Activated naive CD8-positive, alpha-beta T cell treated with anti-CD3 and anti-CD28 coated beads for 36 hours (primary cell): ENCODE measurements at regions not wholly inside any gene's neighbourhood (a gene's known extent, or its start where the extent isn't known, plus 50 kb on each side); places are given as distances from the start of the nearest gene placed in this dataset.
"Not testable (repeated sequence)": the region's sequence is repeated elsewhere in the genome, so short reads cannot be mapped to it uniquely, and the experiment has no call there.

ENCODE experiments used
- DNase-seq: peaks from one replicate; pipeline ENCODE4 v3.0.0; 2021
- H3K27ac Mint-ChIP-seq: one replicate; pipeline ENCODE4 v1.8.0; 2022; ENCODE audit warnings: mild to moderate bottlenecking, moderate library complexity, mixed read lengths
- H3K27me3 Mint-ChIP-seq: one replicate; pipeline ENCODE4 v1.8.0; 2022; ENCODE audit warnings: mild to moderate bottlenecking, mixed read lengths
- H3K36me3 Mint-ChIP-seq: one replicate; pipeline ENCODE4 v1.8.0; 2021; ENCODE audit warnings: mild to moderate bottlenecking, mixed read lengths
- H3K4me1 Mint-ChIP-seq: one replicate; pipeline ENCODE4 v1.8.0; 2021; ENCODE audit warnings: mixed read lengths
- H3K4me3 Mint-ChIP-seq: one replicate; pipeline ENCODE4 v1.8.0; 2022; ENCODE audit warnings: mild to moderate bottlenecking, moderate library complexity, mixed read lengths
- H3K9me3 Mint-ChIP-seq: one replicate; pipeline ENCODE4 v1.8.0; 2022; ENCODE audit warnings: mixed read lengths

DNA sequence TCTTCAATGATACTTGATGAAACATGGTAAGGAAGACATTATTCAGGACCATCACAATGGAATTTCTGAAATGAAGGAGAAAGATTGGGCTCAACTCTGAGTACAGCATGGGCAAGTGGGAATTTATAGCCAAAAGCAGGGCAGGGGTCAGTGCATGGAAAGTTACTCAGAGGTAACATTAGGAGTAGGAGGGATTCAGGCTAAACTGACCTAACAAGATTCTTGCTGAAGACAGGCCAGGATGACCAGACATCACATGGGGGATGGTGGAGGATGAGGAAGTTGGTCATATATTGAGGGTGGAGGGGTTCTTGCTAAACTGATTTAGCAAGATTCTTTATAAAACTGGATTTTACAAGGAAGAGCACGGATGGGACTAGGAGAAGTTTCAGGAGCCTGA, 489.8 kb downstream of the ADCYAP1 start:
- H3K4me1 Mint-ChIP-seq = no peaks in the 10 kb centered on the region
- H3K4me3 Mint-ChIP-seq = no peak overlapping the region
- no peaks in the 10 kb centered on the region for H3K9me3 Mint-ChIP-seq
- H3K27ac Mint-ChIP-seq = no peak overlapping the region
- no peaks in the 10 kb centered on the region for H3K36me3 Mint-ChIP-seq
- no peaks in the 10 kb centered on the region for H3K27me3 Mint-ChIP-seq
- DNase-seq = no peak

DNA sequence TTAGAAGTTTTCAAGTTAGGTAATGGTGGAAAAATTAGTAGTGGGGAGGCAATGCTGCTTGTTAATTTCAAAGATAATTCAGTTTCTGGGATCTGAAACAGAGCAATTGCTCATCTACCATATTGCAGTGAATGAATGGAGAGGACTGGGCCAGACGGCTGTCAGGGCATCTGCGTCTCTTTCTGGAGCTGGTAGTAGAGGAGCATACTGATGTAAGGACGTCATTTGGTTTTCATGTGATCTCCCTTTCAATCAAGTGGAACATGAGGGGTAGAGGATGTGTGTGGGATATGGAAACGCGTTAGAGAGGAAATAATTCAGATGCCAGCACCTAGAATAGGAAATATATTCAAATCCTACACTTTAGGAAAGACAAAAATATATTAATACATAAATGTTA, 490.3 kb downstream of the ADCYAP1 start:
- Mint-ChIP-seq H3K4me3 (no peak overlapping the region), H3K36me3 (no peaks in the 10 kb centered on the region), H3K9me3 (no peaks in the 10 kb centered on the region), H3K4me1 (no peaks in the 10 kb centered on the region), H3K27ac (no peak overlapping the region), H3K27me3 (no peaks in the 10 kb centered on the region)
- no peak for DNase-seq

DNA sequence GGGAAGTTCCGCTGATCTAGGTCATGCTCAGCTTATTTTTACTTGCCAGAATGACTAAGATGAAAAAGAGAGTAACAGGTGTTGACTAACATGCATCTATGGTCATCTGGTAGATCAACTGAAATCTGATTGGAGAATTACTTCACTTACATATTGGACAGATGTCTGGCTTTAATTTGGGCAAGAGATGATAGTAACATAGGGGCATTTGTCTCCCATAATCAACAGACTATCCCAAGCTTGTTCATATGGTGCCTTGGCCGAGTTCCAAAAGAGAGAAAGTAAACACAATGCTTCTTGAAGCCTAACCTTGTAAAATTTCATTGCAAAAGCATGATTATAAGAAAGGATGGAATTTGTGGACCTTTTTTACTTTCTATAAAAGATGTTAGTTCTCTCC, 503.7 kb downstream of the ADCYAP1 start:
- DNase-seq = no peak
- no peak overlapping the region for H3K4me3 Mint-ChIP-seq
- no peak overlapping the region for H3K27ac Mint-ChIP-seq
- peaks cover 2% of the 10 kb centered on the region for H3K9me3 Mint-ChIP-seq
- H3K36me3 Mint-ChIP-seq = no peaks in the 10 kb centered on the region
- no peaks in the 10 kb centered on the region for H3K4me1 Mint-ChIP-seq
- H3K27me3 Mint-ChIP-seq = no peaks in the 10 kb centered on the region

DNA sequence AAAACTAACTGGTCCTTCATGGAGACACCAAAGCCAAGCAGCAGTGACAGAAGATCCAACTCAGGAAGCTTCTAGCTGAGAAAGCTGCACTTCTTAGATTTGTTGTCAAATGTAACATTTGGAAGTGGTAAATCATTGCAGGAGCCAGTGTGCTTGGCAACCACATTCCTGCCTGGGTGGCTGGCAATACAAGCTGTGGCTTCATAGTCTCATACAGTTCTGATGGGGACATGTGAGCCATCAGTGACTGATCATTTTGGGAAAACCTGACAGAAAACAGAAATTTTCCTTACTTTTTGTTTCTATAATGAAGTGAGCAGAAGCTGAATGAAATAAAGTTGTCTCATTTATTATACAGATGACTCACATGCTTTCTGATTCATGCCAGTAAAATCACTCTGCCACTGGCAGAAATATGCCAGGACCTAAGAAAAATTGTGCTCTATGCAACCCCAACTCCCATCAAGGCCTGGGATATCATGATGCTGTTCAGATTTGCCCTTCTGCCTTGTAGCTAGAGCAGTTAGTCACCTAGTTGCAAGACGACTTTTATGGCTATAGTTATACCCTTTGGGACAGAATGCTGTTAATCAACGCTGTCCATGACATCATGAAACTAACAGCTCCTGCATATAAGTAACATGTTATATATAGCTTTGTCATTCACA, 508.1 kb downstream of the ADCYAP1 start:
- Mint-ChIP-seq H3K36me3 (no peaks in the 10 kb centered on the region), H3K4me1 (no peaks in the 10 kb centered on the region), H3K27ac (no peak overlapping the region), H3K4me3 (no peak overlapping the region), H3K27me3 (no peaks in the 10 kb centered on the region), H3K9me3 (peaks cover 2% of the 10 kb centered on the region)
- no peak for DNase-seq

DNA sequence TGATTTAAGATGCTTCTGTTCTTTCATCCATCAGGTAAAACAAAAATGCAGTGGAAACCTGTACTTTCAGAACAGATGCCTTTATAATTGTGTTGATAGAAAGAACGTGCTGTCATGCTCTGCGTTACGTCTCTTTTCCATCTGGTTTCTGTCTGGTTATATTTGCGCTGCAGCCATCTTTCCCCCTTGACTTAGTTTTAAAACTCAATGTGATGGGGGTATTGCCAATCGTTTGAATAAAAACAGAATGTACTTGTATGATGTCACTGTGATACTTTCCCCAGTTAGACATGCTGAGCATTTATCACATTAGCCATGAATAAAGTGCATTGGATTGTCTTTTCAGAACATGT, 508.6 kb downstream of the ADCYAP1 start:
- no peak overlapping the region for H3K27ac Mint-ChIP-seq
- no peaks in the 10 kb centered on the region for H3K27me3 Mint-ChIP-seq
- no peaks in the 10 kb centered on the region for H3K4me1 Mint-ChIP-seq
- H3K9me3 Mint-ChIP-seq = peaks cover 2% of the 10 kb centered on the region
- H3K36me3 Mint-ChIP-seq = no peaks in the 10 kb centered on the region
- DNase-seq = no peak
- H3K4me3 Mint-ChIP-seq = no peak overlapping the region

DNA sequence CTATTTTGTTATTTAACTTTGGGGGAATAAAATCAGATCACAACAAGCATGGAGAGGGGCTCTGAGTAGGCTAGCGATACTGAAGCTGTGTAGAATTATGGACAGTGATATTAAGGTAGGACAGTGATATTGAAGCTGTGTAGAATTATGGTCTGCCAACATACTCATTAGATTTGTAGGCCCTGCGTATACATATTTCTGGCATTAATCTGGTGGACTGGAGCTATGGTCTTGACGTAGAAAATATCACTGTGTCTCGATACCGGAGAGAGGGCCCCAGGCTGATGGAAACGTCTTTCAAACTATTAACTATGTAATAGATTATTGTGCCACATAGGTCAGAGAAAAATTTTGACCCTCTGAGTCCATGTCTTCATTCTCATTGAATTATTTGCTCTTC, 511.4 kb downstream of the ADCYAP1 start:
- Mint-ChIP-seq H3K36me3 (no peaks in the 10 kb centered on the region), H3K27me3 (no peaks in the 10 kb centered on the region), H3K4me3 (no peak overlapping the region), H3K4me1 (no peaks in the 10 kb centered on the region), H3K27ac (no peak overlapping the region), H3K9me3 (peaks cover 3% of the 10 kb centered on the region)
- DNase-seq = no peak

DNA sequence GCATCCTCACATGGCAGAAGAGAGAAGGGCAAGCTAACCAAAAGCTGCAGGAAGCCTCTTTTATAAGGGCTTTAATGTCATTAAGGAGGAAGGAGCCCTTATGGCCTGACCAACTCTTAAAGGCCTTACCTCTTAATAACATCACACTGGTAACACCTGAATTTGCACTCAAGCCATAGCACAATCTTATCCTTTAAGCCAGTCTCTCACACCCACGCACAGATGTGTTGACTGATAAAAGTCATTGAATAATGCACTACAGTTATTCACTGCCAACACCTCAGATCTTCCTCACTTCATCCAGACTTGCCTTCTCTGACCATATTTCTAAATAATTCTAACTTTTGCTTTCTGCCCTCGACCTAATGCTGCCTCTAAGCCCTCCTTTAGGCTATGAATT, 516.8 kb downstream of the ADCYAP1 start:
- no peak overlapping the region for H3K4me3 Mint-ChIP-seq
- H3K27ac Mint-ChIP-seq = no peak overlapping the region
- DNase-seq = no peak
- H3K36me3 Mint-ChIP-seq = no peaks in the 10 kb centered on the region
- H3K27me3 Mint-ChIP-seq = no peaks in the 10 kb centered on the region
- H3K4me1 Mint-ChIP-seq = no peaks in the 10 kb centered on the region
- H3K9me3 Mint-ChIP-seq = peaks cover 4% of the 10 kb centered on the region

DNA sequence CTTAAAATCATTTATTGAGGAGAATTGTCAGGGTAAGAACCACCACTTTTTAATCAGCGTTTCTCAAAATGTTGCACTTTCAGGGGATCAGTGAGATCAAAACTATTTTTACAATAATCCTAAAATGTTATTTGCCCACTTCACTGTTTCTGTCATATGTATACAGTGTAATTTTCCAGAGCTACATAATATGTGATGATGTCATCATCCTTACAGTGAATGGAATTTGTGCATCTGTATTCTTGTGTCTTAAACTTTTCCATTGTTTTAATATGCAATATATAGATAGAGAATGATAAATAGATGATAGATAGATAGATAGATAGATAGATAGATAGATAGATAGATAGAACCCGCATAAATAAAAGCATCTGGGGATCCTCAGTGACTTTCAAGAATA, 518.0 kb downstream of the ADCYAP1 start:
- H3K27ac Mint-ChIP-seq = no peak overlapping the region
- no peaks in the 10 kb centered on the region for H3K4me1 Mint-ChIP-seq
- no peak for DNase-seq
- no peak overlapping the region for H3K4me3 Mint-ChIP-seq
- no peaks in the 10 kb centered on the region for H3K36me3 Mint-ChIP-seq
- peaks cover 4% of the 10 kb centered on the region for H3K9me3 Mint-ChIP-seq
- H3K27me3 Mint-ChIP-seq = no peaks in the 10 kb centered on the region

DNA sequence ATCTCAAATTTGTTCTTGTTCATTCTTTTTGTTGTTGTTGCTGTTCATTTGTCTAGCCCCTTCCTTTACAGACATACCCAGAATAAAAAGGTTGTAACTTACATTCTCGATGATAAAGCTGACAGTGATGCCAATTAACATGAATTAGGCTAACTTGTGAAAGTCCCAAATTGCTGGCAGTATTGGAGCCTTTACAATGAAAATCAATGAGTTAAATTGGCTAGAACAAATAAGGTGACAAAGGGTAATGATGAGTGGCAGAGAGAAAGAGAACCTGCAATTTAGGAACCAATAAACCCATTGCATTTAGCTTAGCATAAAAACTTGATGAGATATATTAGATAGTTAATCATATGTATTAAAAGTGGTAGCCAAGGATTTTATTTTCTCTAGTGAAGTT, 521.0 kb downstream of the ADCYAP1 start:
- H3K27me3 Mint-ChIP-seq = no peaks in the 10 kb centered on the region
- peaks cover 1% of the 10 kb centered on the region for H3K9me3 Mint-ChIP-seq
- H3K36me3 Mint-ChIP-seq = no peaks in the 10 kb centered on the region
- no peak overlapping the region for H3K27ac Mint-ChIP-seq
- DNase-seq = no peak
- no peaks in the 10 kb centered on the region for H3K4me1 Mint-ChIP-seq
- H3K4me3 Mint-ChIP-seq = no peak overlapping the region

DNA sequence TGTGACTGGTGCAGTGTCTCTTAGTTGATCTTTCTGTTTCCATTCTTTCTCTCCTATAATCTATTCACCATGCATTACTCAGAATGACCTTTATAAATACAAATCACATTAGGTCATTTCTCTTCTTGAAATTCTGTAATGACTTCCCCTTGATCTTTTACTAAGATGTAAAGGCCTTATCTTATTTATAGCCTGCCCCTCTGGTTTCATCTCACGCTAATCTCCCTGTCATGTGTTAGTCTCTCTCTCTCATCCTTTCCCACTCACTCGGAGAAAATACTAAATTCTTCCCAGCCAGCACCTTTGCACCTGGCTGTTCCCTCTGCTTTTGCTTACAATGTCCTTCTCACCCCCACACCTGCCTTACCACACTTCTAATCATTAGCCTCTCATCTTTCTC, 530.8 kb downstream of the ADCYAP1 start:
- H3K27me3 Mint-ChIP-seq = no peaks in the 10 kb centered on the region
- DNase-seq = no peak
- H3K4me3 Mint-ChIP-seq = no peak overlapping the region
- H3K36me3 Mint-ChIP-seq = no peaks in the 10 kb centered on the region
- H3K9me3 Mint-ChIP-seq = no peaks in the 10 kb centered on the region
- no peaks in the 10 kb centered on the region for H3K4me1 Mint-ChIP-seq
- no peak overlapping the region for H3K27ac Mint-ChIP-seq

DNA sequence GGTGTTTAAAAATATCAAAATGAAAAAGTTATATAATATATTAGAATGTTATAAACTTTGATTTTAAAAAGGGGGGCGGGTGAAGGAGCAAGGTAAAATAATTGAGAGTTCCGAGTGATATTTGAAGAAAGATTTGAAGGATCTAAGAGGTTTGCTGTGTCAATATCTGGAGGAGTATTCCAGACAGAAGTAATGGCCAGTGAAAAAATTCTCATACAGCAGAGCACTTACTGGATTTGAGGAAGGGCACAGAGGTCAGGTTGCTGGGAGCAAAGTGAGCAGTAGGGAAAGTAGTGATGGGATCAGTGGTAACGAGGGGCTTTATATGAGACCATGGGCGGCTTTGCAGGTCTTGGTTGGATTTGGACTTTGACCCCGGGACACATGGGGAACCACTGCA, 531.5 kb downstream of the ADCYAP1 start:
- Mint-ChIP-seq H3K9me3 (no peaks in the 10 kb centered on the region), H3K4me3 (no peak overlapping the region), H3K4me1 (no peaks in the 10 kb centered on the region), H3K27me3 (no peaks in the 10 kb centered on the region), H3K27ac (no peak overlapping the region), H3K36me3 (no peaks in the 10 kb centered on the region)
- DNase-seq = no peak

DNA sequence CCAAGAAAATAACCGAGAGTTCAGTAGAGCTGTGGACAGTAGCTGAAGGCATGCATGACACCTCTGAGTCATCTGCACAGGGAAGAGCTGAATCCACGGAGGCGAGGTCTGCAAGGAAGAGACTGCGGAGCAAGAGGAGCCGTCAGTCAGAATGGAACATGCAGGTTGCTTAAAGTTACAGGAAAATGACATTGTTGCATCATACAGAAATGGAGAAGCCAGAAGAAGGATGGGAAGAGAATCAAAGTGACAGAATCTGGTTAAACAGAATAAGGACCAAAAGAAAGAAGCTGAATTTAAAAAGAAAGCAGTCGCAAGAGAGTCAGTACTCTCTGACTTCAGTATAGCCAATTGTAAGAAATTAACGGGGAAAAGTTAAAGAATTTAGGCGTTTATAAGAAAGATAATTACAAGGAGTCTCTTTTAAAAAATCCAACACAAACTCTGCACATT, 533.8 kb downstream of the ADCYAP1 start:
- no peaks in the 10 kb centered on the region for H3K36me3 Mint-ChIP-seq
- no peak for DNase-seq
- H3K9me3 Mint-ChIP-seq = peaks cover 2% of the 10 kb centered on the region
- H3K4me3 Mint-ChIP-seq = no peak overlapping the region
- no peak overlapping the region for H3K27ac Mint-ChIP-seq
- no peaks in the 10 kb centered on the region for H3K27me3 Mint-ChIP-seq
- H3K4me1 Mint-ChIP-seq = no peaks in the 10 kb centered on the region

DNA sequence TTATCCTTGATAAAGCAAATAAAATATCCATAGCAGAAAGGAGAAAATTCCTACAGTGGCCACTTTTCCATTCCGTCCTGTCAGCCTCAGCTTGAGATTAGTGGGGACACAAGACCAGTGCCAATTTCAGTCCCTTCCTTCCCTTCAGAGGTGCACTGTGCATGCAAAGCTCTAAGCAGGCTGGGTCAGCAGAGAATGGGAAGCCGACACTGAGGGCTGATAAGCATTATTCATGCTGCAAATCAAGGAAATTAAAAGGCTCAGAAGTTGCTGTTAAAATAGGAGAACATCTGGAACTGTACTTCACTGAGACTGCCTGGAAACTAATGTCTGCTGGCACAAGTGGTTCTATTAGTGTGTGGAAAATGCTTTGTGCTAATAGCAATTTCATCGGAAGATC, 534.3 kb downstream of the ADCYAP1 start:
- no peaks in the 10 kb centered on the region for H3K27me3 Mint-ChIP-seq
- no peaks in the 10 kb centered on the region for H3K4me1 Mint-ChIP-seq
- H3K4me3 Mint-ChIP-seq = no peak overlapping the region
- no peak for DNase-seq
- no peaks in the 10 kb centered on the region for H3K36me3 Mint-ChIP-seq
- no peak overlapping the region for H3K27ac Mint-ChIP-seq
- peaks cover 2% of the 10 kb centered on the region for H3K9me3 Mint-ChIP-seq

DNA sequence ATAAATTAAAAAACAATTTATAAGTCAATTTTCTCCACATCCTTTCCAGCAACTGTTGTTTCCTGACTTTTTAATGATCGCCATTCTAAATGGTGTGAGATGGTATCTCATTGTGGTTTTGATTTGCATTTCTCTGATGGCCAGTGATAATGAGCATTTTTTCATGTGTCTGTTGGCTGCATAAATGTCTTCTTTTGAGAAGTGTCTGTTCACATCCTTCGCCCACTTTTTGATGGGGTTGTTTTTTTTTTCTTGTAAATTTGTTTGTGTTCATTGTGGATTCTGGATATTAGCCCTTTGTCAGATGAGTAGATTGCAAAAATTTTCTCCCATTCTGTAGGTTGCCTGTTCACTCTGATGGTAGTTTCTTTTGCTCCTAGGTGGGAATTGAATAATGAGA, 539.4 kb downstream of the ADCYAP1 start:
- H3K4me1 Mint-ChIP-seq, H3K4me3 Mint-ChIP-seq, H3K27ac Mint-ChIP-seq, DNase-seq, H3K36me3 Mint-ChIP-seq, H3K9me3 Mint-ChIP-seq, H3K27me3 Mint-ChIP-seq: not testable (repeated sequence)

DNA sequence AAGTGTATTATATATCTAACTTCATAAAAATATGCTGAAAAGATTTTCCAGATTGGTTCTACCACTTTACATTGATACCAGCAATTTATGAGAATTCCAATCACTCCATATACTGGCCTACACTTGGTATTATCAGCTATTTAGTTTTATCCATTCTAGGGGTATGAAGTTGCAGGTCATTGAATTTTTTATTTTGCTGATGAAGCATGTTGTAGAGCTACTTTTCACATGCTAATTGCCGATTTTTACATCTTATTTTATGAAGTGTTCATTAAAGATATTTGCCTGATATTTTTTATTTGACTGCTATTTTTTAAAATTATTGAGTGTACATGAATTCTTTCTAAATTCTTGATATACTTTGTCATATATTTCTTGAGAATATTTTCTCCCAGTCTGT, 542.1 kb downstream of the ADCYAP1 start:
- Mint-ChIP-seq H3K4me3 (no peak overlapping the region), H3K27ac (no peak overlapping the region), H3K9me3 (peaks cover 5% of the 10 kb centered on the region), H3K27me3 (no peaks in the 10 kb centered on the region), H3K36me3 (no peaks in the 10 kb centered on the region), H3K4me1 (no peaks in the 10 kb centered on the region)
- DNase-seq = no peak

DNA sequence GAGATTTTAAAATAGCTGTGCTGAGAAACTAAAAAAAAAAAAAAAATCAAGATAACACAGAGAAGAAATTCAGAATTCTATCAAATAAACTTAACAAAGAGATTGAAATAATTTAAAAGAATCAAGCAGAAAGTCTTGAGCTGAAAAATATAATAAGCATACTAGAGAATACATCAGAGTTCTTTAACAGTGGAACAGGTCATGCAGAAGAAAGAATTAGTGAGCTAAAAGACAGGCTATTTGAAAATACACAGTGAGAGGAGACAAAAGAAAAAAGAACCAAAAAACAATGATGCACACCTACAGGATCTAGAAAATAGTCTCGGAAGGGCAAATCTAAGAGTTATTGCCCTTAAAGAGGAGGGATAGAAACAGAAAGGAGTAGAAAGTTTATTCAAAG, 548.1 kb downstream of the ADCYAP1 start:
- no peak for DNase-seq
- H3K27ac Mint-ChIP-seq = no peak overlapping the region

DNA sequence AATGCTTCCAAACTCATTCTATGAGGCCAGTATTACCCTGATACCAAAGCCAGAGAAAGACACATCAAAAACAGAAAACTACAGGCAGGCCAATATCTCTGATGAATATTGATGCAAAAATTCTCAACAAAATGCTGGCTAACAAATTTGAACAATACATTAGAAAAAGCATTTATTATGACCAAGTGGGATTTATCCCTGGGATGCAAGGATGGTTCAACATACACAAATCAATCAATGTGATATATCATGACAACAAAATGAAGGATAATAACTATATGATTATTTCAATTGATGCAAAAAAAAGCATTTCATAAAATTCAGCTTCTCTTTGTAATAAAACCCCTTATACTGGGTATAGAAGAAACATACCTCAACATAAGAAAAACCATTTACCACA, 550.9 kb downstream of the ADCYAP1 start:
- H3K27ac Mint-ChIP-seq = no peak overlapping the region
- H3K4me3 Mint-ChIP-seq = no peak overlapping the region
- peaks cover 11% of the 10 kb centered on the region for H3K9me3 Mint-ChIP-seq
- no peaks in the 10 kb centered on the region for H3K27me3 Mint-ChIP-seq
- H3K4me1 Mint-ChIP-seq = no peaks in the 10 kb centered on the region
- H3K36me3 Mint-ChIP-seq = no peaks in the 10 kb centered on the region
- no peak for DNase-seq

More for the DNA sequence above, 548.1 kb downstream of the ADCYAP1 start:
- peaks cover 10% of the 10 kb centered on the region for H3K9me3 Mint-ChIP-seq
- no peaks in the 10 kb centered on the region for H3K27me3 Mint-ChIP-seq
- H3K36me3 Mint-ChIP-seq = no peaks in the 10 kb centered on the region
- no peak overlapping the region for H3K4me3 Mint-ChIP-seq
- H3K4me1 Mint-ChIP-seq = no peaks in the 10 kb centered on the region
